ENCODE measurements at regions not wholly inside any gene's neighbourhood (a gene's known extent, or its start where the extent isn't known, plus 50 kb on each side); places are given as distances from the start of the nearest gene placed in this dataset.

GRCh38 chr4:116500225-116500624 lies 585.2 kb downstream of the TRAM1L1 start:
- no peak overlapping the region for H2BK15ac ChIP-seq (ENCODE audit: low read depth, low read length)
- no peak overlapping the region for H2BK120ac ChIP-seq (ENCODE audit: low read depth, low read length)
- CTCF ChIA-PET, result no interaction called here
- no peak overlapping the region for H3K4me3 ChIP-seq (ENCODE audit: insufficient read depth, low read depth, low read length)
- H3K79me1 ChIP-seq (ENCODE audit: low read depth in 1 of 2, low read length in 2 of 2), result no peaks in the 10 kb centered on the region
- no peak overlapping the region for H4K5ac ChIP-seq (ENCODE audit: low read depth, low read length)
- H2AK9ac ChIP-seq (replicated peaks; ENCODE audit: low read depth, low read length, poor library complexity), result no peak overlapping the region
- H3K18ac ChIP-seq (ENCODE audit: low read depth, low read length), result no peak overlapping the region
- no peak overlapping the region for H3K14ac ChIP-seq (replicated peaks; ENCODE audit: low read depth, low read length)
- H3K23ac ChIP-seq (ENCODE audit: low read depth, low read length), result no peak overlapping the region
- no peak overlapping the region for H3K27ac ChIP-seq (ENCODE audit: insufficient read depth, low read length)
- H3K9me1 ChIP-seq (ENCODE audit: insufficient read depth, low read length), result no peaks in the 10 kb centered on the region
- H3K36me3 ChIP-seq (ENCODE audit: control insufficient read depth, insufficient read depth, low read length), result no peaks in the 10 kb centered on the region
- H3K27me3 ChIP-seq (ENCODE audit: control insufficient read depth, insufficient read depth, low read length), result no peaks in the 10 kb centered on the region
- no peak overlapping the region for H3K56ac ChIP-seq (ENCODE audit: extremely low read depth, insufficient read depth, low read length)
- no peak overlapping the region for H2AK5ac ChIP-seq (ENCODE audit: low read depth, low read length)
- H2BK5ac ChIP-seq (ENCODE audit: low read depth, low read length, poor library complexity, severe bottlenecking), result no peak overlapping the region
- H2AFZ ChIP-seq (replicated peaks; ENCODE audit: low read length, poor library complexity), result no peak overlapping the region
- H4K91ac ChIP-seq (ENCODE audit: insufficient read depth, low read depth, low read length), result no peak overlapping the region
- POLR2A ChIA-PET (ENCODE audit: unreplicated experiment), result no interaction called here
- H2BK20ac ChIP-seq (ENCODE audit: low read depth, low read length), result no peak overlapping the region
- H3K4me1 ChIP-seq (ENCODE audit: control insufficient read depth, insufficient read depth, low read length), result no peaks in the 10 kb centered on the region
- in situ Hi-C loops (cut with MboI; ENCODE audit: low sequenced_read_pairs) (no loop called here), intact Hi-C loops (cut with micrococcal nuclease) (no loop called here), dilution Hi-C loops (cut with HindIII; ENCODE audit: low sequenced_read_pairs, unreplicated experiment) (no loop called here)
- H3K9me3 ChIP-seq (ENCODE audit: control insufficient read depth, insufficient read depth, low read length), result peaks cover 2% of the 10 kb centered on the region; the same call in 1 of the 2 replicates
- no peak overlapping the region for H3K4ac ChIP-seq (ENCODE audit: low read depth, low read length)
- no CpG with 5 or more reads among the region's 2 CpGs for WGBS, 2 experiments (ENCODE audit: extremely low coverage in 2 of 2, insufficient read length in 1 of 2)
- H4K20me1 ChIP-seq (ENCODE audit: insufficient read depth, low read length), result no peaks in the 10 kb centered on the region
- DNase-seq (no peak), ATAC-seq (ENCODE audit: low read depth) (no peak)
- H3K9ac ChIP-seq (ENCODE audit: low read depth, low read length), result no peak overlapping the region
- TF ChIP-seq BHLHE40 (IDR thresholded peaks at IDR 0.05; ENCODE audit: low read depth, low read length) (no peak), CHD1 (IDR thresholded peaks at IDR 0.05; ENCODE audit: low read depth, low read length) (no peak), MAFK (IDR thresholded peaks at IDR 0.05; ENCODE audit: low read depth, low read length) (no peak), MXI1 (IDR thresholded peaks at IDR 0.05; ENCODE audit: borderline replicate concordance, low read depth, low read length) (no peak), ELK1 (IDR thresholded peaks at IDR 0.05; ENCODE audit: borderline replicate concordance, low read depth, low read length) (no peak), RAD21 (IDR thresholded peaks at IDR 0.05; ENCODE audit: low read length) (no peak), MAZ (IDR thresholded peaks at IDR 0.05; ENCODE audit: borderline replicate concordance, low read depth, low read length) (no peak), NFE2L2 (IDR thresholded peaks at IDR 0.05; ENCODE audit: low read depth, low read length) (no peak), CEBPB (IDR thresholded peaks at IDR 0.05; ENCODE audit: low read depth, low read length) (no peak), FOS (IDR thresholded peaks at IDR 0.05; ENCODE audit: low read depth, low read length) (no peak), RCOR1 (IDR thresholded peaks at IDR 0.05; ENCODE audit: insufficient replicate concordance, low read length) (no peak), USF2 (IDR thresholded peaks at IDR 0.05; ENCODE audit: low read depth, low read length) (no peak), SMC3 (IDR thresholded peaks at IDR 0.05; ENCODE audit: low read depth, low read length) (no peak), RFX5 (IDR thresholded peaks at IDR 0.05; ENCODE audit: low read depth, low read length) (no peak), POLR2A (IDR thresholded peaks at IDR 0.05; ENCODE audit: low read depth, low read length) (no peak), CTCF (conservative IDR thresholded peaks at IDR 0.05; ENCODE audit: low read depth, low read length) (no peak)
- BruUV-seq (replicated peaks), result no TSS peak
- no peak overlapping the region for H3K4me2 ChIP-seq (ENCODE audit: low read depth, low read length)
- no peak overlapping the region for H4K8ac ChIP-seq (ENCODE audit: low read depth in 2 of 2, low read length in 2 of 2)

Data from IMR-90 (cell line).